Stimulated activated CD4-positive, alpha-beta T cell treated with anti-CD3 and anti-CD28 coated beads, Interleukin-15, amount 100 ng/mL, for 1 hour (primary cell): ENCODE measurements at regions not wholly inside any gene's neighbourhood (a gene's known extent, or its start where the extent isn't known, plus 50 kb on each side); places are given as distances from the start of the nearest gene placed in this dataset.

Experiments used
- DNase-seq, 2 donors: peaks; one replicate each; pipeline ENCODE4 v3.0.0-alpha.2; 2020; ENCODE audit warnings: low read depth in 1 of 2, low spot score in 1 of 2

DNA sequence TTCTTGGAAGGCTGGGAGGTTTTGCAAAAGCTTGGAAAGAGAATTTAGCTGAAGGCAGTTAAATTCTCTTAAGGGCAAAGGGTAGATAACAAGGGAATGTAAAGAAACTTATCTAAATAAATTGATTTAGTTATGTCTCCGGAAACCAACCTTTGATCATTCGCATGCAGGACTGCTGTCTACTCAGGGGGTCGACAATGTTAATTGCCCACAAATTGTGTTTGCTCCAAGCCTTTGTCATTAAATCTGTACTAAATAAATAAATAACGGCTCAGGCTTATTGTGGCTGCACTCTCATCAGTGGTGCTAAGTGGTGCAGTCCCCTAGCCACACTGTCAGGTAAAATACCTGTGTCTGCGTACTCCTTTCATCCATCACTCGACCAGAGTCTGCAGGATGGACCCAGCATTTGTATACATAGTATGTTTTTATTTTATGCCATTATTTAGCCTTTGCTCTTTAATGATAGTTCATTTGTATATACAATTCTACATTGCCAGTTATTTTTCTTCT, 497.4 kb upstream of the RASGRP1 start:
- DNase-seq = no peak

DNA sequence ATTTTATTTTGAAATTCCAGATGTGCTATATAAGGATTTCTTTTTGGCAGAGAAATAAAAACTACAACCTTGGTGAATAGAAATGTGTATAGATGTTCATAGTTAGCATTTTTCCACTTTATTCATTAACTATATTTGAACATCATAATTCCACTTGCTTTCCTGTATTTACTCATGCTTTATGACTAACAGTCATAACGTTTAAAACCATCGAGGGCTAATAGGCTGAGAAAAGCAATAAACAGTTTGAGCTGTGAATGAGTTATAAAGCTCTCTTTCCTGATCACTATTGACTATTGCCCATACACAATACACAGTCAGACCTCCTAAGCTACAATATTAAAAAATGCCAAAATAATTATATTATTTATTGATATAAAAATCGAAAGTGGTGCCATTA, 502.1 kb upstream of the RASGRP1 start:
- no peak for DNase-seq

DNA sequence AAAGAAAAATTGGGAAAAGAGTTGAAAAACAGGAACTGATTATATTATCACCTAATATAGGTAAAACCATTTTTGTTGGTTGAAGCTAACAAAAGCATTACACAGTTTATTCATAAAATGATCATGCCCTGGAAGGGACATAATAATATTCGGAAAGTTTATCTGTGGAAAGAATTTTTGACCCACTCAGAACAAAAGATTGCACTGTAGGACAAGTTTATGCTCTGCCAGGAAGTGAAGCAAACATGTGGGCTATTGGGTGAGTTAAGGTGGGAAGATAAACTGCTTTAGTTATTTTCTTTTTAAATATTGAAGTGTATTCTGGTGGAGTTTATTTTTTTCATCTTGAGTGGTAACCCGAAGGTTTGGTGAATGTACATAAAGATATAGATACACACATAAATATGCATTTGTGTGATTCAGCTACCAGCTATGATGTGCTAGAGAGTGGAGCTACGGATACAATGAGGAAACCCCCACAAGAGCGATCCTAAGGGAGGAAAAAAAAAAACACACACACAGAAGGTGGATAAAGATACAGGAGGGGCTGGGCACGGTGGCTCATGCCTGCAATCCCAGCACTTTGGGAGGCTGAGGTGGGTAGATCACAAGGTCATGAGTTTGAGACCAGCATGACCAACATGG, 506.4 kb upstream of the THBS1 start:
- DNase-seq = no peak

DNA sequence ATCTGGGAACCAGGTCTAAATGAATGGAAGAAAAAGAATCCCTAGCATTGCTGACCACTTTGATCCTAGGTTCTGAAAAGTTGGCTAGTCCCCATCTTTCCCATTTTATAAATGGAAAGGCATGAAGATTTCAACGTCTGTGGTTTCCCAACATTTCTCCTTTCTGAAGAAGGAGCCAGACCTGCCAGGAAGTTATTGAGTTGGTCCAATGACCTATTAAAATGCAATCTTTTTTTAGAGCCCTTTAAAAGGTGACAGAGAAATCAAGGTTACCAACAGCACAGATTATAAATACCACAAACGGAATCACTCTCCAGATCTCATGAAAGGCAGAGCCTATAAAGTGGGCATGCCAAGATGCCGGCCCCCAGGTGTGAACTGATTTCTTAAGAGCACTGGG, 505.6 kb upstream of the THBS1 start:
- no peak for DNase-seq

GRCh38 chr15:39075756-39076341, 505.0 kb upstream of the THBS1 start:
- DNase-seq = no peak

DNA sequence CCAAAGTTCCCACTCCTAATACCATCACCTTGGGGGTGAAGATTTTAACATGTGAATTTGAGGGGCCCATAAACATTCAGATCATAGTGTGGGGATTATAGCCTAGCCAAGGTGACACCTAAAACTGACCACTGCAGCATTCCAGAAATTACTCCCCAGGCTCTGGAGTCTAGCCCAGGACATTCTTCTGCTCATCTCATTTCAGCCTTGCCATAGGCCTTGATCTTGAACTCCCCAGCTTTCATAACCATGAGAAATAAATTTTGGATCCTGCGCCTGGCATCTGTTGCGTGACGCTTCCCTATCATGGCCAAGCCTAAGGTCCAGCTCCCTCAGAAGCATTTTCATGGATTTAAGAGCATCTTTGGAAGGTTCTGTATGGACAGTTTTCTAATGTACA, 502.9 kb upstream of the THBS1 start:
- no peak for DNase-seq

GRCh38 chr15:39079296-39079847, 501.5 kb upstream of the THBS1 start:
- no peak for DNase-seq

GRCh38 chr15:39083213-39083612, 497.7 kb upstream of the THBS1 start:
- DNase-seq = no peak

- DNase-seq = no peak
Measured at GRCh38 chr15:39084674-39085530, 496.0 kb upstream of the THBS1 start.

GRCh38 chr15:39086641-39087040, 494.2 kb upstream of the THBS1 start:
- DNase-seq = no peak

DNA sequence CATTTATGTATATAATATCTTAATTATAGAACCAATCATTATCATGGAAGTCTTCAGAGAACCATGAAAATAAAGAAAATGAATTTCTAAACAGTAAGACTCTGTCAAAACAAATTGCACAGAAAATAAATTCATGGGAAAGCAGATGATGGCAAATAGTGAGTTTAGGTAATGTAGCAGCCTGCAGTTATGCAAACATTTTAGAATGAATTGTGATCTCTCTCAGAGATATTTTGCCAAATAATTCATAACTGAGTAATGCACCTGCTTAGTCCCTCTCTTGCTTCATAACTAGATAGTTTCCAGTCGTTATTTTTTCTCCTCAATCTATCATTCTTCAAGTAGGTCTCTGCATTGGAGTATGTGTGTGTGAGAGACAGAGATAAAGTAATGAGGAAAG, 492.7 kb upstream of the THBS1 start:
- no peak for DNase-seq

GRCh38 chr15:39092354-39092753, 488.5 kb upstream of the THBS1 start:
- DNase-seq = no peak

GRCh38 chr15:39092761-39093160, 488.1 kb upstream of the THBS1 start:
- no peak for DNase-seq

DNA sequence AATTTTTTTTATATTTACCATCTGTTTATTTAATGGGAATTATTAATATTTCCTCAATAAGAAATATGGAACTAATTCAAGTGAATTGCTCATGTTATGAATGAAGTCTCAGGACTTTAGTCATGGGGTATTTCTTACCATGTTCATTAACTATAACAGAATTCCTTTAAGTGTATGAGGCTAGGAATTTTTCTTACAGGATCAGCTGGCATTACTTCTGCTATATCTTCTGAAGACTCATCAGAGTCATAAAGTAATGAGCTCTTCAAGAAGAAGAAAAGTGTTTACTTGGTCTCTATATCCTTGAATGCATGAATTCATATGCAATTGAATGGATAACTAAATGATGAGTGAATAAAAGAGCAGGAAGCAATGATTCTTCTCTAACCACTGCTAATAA, 486.8 kb upstream of the THBS1 start:
- DNase-seq = no peak

GRCh38 chr15:39095218-39095879, 485.5 kb upstream of the THBS1 start:
- no peak for DNase-seq

DNA sequence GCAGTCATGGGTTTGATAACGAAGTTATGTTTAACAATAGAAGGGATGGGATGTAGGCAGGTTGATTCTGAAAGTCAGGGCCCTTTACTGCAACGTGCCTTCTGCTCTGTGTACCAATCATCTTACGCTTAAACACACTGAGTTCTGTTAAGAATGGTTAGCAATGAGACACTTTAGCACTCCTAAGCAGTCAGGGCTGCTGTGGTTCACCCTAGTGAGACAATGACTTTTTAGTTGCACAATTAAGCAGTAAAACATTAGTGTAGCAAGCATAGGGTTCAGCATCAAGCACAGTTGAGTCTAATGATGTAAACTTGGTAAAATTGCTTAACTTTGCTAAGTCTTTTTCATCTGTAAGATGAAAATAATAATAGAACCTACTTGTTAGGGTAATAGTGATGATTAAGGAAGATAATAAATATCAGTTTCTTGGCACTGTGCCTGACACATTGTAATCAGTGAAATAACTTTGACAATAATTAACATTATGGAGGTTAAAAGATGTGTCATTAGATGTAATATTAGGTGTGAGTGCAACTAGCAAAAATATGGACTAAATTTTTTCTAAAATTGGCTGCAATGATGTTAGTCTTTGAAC, 484.2 kb upstream of the THBS1 start:
- no peak for DNase-seq

GRCh38 chr15:39099524-39099923, 481.4 kb upstream of the THBS1 start:
- DNase-seq = no peak

- no peak for DNase-seq
Measured at GRCh38 chr15:39100106-39100660, 480.7 kb upstream of the THBS1 start.

- DNase-seq = no peak
Measured at GRCh38 chr15:39102431-39102830, 478.4 kb upstream of the THBS1 start.

GRCh38 chr15:39106950-39107349, 473.9 kb upstream of the THBS1 start:
- DNase-seq = no peak

- DNase-seq = no peak
Measured at GRCh38 chr15:39108021-39108420, 472.9 kb upstream of the THBS1 start.
